Endothelial cell (in vitro differentiated cells): ENCODE measurements at regions not wholly inside any gene's neighbourhood (a gene's known extent, or its start where the extent isn't known, plus 50 kb on each side); places are given as distances from the start of the nearest gene placed in this dataset.

ENCODE experiments used
- DNase-seq: peaks from one replicate; pipeline ENCODE4 v3.0.0; 2021; ENCODE audit warnings: low spot score
- H3K27ac Mint-ChIP-seq: one replicate; pipeline ENCODE4 v1.8.0; 2021; ENCODE audit warnings: mixed read lengths, inconsistent platforms; ENCODE audit not compliant: unreplicated experiment
- H3K27me3 Mint-ChIP-seq: one replicate; pipeline ENCODE4 v1.8.0; 2021; ENCODE audit warnings: mild to moderate bottlenecking, moderate library complexity, mixed read lengths, inconsistent platforms; ENCODE audit not compliant: unreplicated experiment
- H3K36me3 Mint-ChIP-seq: one replicate; pipeline ENCODE4 v1.8.0; 2021; ENCODE audit warnings: mild to moderate bottlenecking, low read depth, mixed read lengths, inconsistent platforms; ENCODE audit not compliant: unreplicated experiment
- H3K4me1 Mint-ChIP-seq: one replicate; pipeline ENCODE4 v1.8.0; 2021; ENCODE audit warnings: mild to moderate bottlenecking, mixed read lengths, inconsistent platforms; ENCODE audit not compliant: unreplicated experiment
- H3K4me3 Mint-ChIP-seq: one replicate; pipeline ENCODE4 v1.8.0; 2021; ENCODE audit warnings: mild to moderate bottlenecking, mixed read lengths, inconsistent platforms; ENCODE audit not compliant: unreplicated experiment
- H3K9me3 Mint-ChIP-seq: one replicate; pipeline ENCODE4 v1.8.0; 2021; ENCODE audit warnings: mixed read lengths, inconsistent platforms; ENCODE audit not compliant: unreplicated experiment
- TF ChIP-seq, protein P1 (sequence below): fragments of 200-600 bp; sonication (generic); IDR thresholded peaks from one replicate; pipeline ENCODE4 v1.5.0; 2021; ENCODE audit warnings: antibody characterized with exemption; ENCODE audit not compliant: unreplicated experiment

DNA sequence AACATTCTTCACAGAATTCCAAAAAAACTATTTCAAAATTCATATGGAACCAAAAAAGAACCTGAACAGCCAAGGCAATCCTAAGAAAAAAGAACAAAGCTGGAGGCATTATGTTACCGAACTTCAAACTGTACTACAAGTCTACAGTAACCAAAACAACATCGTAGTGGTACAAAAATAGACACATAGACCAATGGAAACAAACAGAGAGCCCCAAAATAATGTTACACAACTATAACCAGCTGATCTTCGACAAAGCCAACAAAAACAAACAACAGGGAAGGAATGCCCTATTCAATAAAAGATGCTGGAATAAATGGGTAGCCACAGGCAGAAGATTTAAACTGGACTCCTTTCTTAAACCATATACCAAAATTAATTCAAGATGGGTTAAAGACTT is 1189.6 kb downstream of the PCDH18 start:
- no peak for DNase-seq
- Mint-ChIP-seq H3K4me3 (no peak overlapping the region), H3K9me3 (no peaks in the 10 kb centered on the region), H3K27ac (no peak overlapping the region), H3K4me1 (no peaks in the 10 kb centered on the region), H3K27me3 (no peaks in the 10 kb centered on the region), H3K36me3 (no peaks in the 10 kb centered on the region)
- TF ChIP-seq, protein P1, sequence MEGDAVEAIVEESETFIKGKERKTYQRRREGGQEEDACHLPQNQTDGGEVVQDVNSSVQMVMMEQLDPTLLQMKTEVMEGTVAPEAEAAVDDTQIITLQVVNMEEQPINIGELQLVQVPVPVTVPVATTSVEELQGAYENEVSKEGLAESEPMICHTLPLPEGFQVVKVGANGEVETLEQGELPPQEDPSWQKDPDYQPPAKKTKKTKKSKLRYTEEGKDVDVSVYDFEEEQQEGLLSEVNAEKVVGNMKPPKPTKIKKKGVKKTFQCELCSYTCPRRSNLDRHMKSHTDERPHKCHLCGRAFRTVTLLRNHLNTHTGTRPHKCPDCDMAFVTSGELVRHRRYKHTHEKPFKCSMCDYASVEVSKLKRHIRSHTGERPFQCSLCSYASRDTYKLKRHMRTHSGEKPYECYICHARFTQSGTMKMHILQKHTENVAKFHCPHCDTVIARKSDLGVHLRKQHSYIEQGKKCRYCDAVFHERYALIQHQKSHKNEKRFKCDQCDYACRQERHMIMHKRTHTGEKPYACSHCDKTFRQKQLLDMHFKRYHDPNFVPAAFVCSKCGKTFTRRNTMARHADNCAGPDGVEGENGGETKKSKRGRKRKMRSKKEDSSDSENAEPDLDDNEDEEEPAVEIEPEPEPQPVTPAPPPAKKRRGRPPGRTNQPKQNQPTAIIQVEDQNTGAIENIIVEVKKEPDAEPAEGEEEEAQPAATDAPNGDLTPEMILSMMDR: no peak

DNA sequence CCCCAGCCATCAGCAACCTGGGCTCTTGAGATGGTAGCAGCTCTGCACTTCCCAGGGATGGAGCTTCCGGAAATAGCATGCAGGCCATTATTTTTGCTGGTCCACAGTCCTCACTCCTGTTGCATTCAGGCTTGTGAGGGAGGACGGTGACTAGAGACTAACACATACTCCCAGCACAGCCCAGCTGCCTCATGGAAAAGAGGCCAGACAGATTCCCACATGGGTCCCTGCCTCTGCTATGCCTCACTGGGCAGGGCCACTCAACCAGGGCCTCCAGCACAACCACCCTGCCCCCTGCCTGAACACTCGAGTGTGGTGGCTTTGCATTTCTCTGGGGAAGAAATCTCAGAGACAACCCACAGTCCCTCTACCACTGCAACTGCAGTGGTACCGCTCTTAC is 1195.1 kb downstream of the PCDH18 start:
- no peaks in the 10 kb centered on the region for H3K4me1 Mint-ChIP-seq
- no peak overlapping the region for H3K27ac Mint-ChIP-seq
- H3K9me3 Mint-ChIP-seq: no peaks in the 10 kb centered on the region
- no peaks in the 10 kb centered on the region for H3K27me3 Mint-ChIP-seq
- no peak overlapping the region for H3K4me3 Mint-ChIP-seq
- DNase-seq: no peak
- no peaks in the 10 kb centered on the region for H3K36me3 Mint-ChIP-seq
- TF ChIP-seq, protein P1: no peak

DNA sequence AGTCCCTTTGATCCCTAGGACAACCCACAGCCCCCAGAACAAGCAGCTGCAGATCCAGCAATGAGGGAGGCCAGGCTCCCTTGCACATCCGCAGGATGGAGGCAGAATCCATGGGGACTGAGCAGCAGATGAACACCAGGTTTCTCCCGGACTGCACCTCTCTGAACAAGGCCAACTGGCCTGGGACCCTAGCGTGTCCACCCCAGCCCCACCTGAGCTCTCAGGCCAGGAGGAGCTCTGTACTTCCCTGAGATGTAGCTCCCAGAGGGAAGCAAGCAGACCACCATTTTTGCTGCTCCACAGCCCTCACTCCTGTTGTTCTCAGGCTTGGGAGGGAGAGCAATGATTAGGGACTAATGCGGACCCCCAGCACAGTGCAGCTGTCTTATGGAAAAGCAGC is 1195.8 kb downstream of the PCDH18 start:
- no peak for DNase-seq
- TF ChIP-seq, protein P1: no peak
- Mint-ChIP-seq H3K27me3 (no peaks in the 10 kb centered on the region), H3K4me1 (no peaks in the 10 kb centered on the region), H3K36me3 (no peaks in the 10 kb centered on the region), H3K9me3 (no peaks in the 10 kb centered on the region), H3K4me3 (no peak overlapping the region), H3K27ac (no peak overlapping the region)

DNA sequence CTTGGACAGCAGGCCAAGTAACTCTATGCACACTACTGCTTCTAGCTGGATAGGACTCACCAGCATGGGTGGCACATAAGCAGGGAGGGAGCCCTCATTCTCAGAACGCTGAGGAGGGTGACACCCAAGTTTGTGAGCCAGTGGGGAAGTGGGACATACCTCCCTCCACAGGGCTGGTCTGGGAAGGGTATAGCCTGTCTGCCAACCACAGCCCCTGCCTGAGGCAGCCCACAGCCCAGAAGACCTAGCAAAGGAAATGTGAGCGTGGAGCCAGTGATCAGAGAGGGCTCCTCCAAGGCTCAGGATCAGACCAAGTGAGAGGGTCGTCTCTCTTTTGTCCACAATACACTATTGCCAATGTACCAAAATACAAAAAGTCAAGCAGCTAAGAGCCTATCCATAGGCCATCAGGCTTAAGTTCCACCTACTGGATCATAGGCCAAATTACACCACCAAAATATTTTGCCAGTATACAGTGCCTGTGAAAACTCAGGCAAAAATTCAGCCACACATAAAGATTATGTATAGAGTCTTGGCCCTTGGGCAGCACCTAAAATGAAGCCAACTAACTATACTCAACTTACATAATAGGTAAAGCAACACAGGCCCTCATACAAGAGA is 1203.1 kb downstream of the PCDH18 start:
- no peak overlapping the region for H3K4me3 Mint-ChIP-seq
- TF ChIP-seq, protein P1: peak; percentile 53
- no peaks in the 10 kb centered on the region for H3K36me3 Mint-ChIP-seq
- no peaks in the 10 kb centered on the region for H3K9me3 Mint-ChIP-seq
- no peak for DNase-seq
- no peak overlapping the region for H3K27ac Mint-ChIP-seq
- H3K4me1 Mint-ChIP-seq: no peaks in the 10 kb centered on the region
- no peaks in the 10 kb centered on the region for H3K27me3 Mint-ChIP-seq

DNA sequence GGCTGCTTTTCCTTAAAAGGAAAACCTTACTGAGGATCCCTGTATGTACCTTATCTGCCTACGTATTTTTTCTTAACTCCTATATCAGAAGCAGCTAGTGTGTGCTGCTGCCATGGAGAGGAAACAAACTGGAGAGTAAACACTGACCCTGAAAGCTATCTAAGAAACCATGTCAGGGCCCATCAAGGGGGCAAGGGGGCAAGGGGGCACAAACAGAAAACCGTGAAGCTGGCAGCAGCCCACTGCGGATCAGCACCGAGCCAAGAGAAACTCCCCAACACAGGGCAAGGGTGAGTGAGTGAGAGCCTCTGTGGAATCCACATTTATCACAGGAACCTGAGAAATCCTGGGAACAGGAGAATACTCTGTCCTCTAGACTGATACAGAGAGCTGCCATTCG is 1204.2 kb downstream of the PCDH18 start:
- no peaks in the 10 kb centered on the region for H3K27me3 Mint-ChIP-seq
- TF ChIP-seq, protein P1: no peak
- DNase-seq: no peak
- no peak overlapping the region for H3K27ac Mint-ChIP-seq
- no peaks in the 10 kb centered on the region for H3K4me1 Mint-ChIP-seq
- no peak overlapping the region for H3K4me3 Mint-ChIP-seq
- H3K9me3 Mint-ChIP-seq: no peaks in the 10 kb centered on the region
- H3K36me3 Mint-ChIP-seq: no peaks in the 10 kb centered on the region
